ENCODE measurements at regions not wholly inside any gene's neighbourhood (a gene's known extent, or its start where the extent isn't known, plus 50 kb on each side); places are given as distances from the start of the nearest gene placed in this dataset.

DNA sequence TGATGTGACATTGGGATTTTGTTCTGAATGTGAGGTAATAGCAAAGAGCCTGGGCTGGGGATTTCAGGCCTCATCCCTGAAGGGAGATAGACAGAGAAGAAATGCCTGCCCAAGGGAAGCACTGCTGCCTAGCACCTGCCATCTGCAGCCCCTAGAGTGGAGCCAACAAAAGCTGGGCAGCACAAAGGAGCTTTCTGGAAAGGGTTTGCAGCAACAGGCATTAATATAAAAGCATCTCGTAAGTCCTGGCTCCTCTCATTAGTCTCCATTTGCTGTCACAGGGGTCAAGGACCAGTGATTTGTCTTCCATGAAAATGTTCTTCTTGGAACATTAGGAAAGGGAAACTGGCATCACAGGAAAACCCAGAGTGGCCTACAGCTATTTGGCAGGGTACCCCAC, 157.2 kb upstream of the SLC14A2 start:
- H3K36me3 Mint-ChIP-seq, result no peaks in the 10 kb centered on the region
- Histone ChIP-seq H3K9ac (ENCODE audit: insufficient read depth, low read length, poor library complexity, severe bottlenecking) (no peak overlapping the region), H3K27me3 (ENCODE audit: control insufficient read depth in 2 of 2, insufficient read depth in 2 of 2, low read length in 2 of 2) (no peaks in the 10 kb centered on the region), H2AFZ (ENCODE audit: insufficient read depth, low read depth, low read length, poor library complexity, severe bottlenecking) (no peak overlapping the region), H3K36me3 (replicated peaks in 1 of 2; ENCODE audit: control insufficient read depth in 1 of 2, insufficient read depth in 2 of 2, low read length in 2 of 2) (no peaks in the 10 kb centered on the region), H3K4me2 (replicated peaks; ENCODE audit: extremely low read depth, low read length, poor library complexity, severe bottlenecking) (no peak overlapping the region), H3K79me2 (ENCODE audit: insufficient read depth, low read length) (no peaks in the 10 kb centered on the region), H3K4me1 (ENCODE audit: control insufficient read depth in 1 of 2, insufficient read depth in 2 of 2, low read length in 2 of 2) (no peaks in the 10 kb centered on the region), H4K20me1 (ENCODE audit: insufficient read depth, low read length) (no peaks in the 10 kb centered on the region), H3K27ac (ENCODE audit: low read depth in 1 of 2, low read length in 2 of 2) (no peak overlapping the region), H3K9me3 (replicated peaks in 1 of 2; ENCODE audit: control insufficient read depth in 1 of 2, insufficient read depth in 1 of 2, low read length in 2 of 2) (no peaks in the 10 kb centered on the region), H3K4me3 (replicated peaks in 1 of 3; ENCODE audit: low read depth in 2 of 3, low read length in 3 of 3) (no peak overlapping the region)
- DNase-seq, result no peak
- no peak overlapping the region for H3K27ac Mint-ChIP-seq
- peaks cover 1 to 4% (median 1%) of the 10 kb centered on the region in 3 donors for H3K27me3 Mint-ChIP-seq (ENCODE audit: low read depth in 3 of 3)
- intact Hi-C loops (cut with micrococcal nuclease), result no loop called here
- no peaks in the 10 kb centered on the region for H3K9me3 Mint-ChIP-seq
- peaks cover 5% of the 10 kb centered on the region for H3K4me1 Mint-ChIP-seq
- H3K4me3 Mint-ChIP-seq, result no peak overlapping the region
- TF ChIP-seq, protein P1, sequence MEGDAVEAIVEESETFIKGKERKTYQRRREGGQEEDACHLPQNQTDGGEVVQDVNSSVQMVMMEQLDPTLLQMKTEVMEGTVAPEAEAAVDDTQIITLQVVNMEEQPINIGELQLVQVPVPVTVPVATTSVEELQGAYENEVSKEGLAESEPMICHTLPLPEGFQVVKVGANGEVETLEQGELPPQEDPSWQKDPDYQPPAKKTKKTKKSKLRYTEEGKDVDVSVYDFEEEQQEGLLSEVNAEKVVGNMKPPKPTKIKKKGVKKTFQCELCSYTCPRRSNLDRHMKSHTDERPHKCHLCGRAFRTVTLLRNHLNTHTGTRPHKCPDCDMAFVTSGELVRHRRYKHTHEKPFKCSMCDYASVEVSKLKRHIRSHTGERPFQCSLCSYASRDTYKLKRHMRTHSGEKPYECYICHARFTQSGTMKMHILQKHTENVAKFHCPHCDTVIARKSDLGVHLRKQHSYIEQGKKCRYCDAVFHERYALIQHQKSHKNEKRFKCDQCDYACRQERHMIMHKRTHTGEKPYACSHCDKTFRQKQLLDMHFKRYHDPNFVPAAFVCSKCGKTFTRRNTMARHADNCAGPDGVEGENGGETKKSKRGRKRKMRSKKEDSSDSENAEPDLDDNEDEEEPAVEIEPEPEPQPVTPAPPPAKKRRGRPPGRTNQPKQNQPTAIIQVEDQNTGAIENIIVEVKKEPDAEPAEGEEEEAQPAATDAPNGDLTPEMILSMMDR (IDR thresholded peaks at IDR 0.05), result no peak
- no CpG with 5 or more reads among the region's 1 CpG for WGBS (ENCODE audit: insufficient coverage)

DNA sequence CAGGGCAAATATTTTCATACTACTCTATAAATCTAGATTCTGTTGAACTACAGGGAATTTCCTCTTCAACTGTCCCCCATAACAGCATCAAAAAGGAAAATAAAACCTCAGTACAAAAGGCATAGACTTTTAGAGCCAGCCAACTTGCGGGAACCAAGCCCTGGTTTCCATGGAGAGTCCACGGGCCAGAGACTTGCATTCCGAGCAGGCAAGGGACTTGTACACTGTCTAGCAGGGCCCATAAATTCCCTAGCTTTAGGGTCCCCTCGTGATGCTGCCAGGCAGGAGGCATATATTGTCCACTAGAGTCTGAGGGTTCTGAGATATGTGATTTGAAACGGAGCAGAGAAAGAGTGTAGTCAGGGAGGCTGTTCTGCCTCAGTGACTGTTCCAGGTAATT, 153.1 kb upstream of the SLC14A2 start:
- Mint-ChIP-seq H3K27me3 (ENCODE audit: low read depth in 3 of 3) (peaks cover 0 to 4% (median 1%) of the 10 kb centered on the region in 3 donors), H3K4me1 (peaks cover 4% of the 10 kb centered on the region), H3K9me3 (peaks cover 0 to 2% (median 0%) of the 10 kb centered on the region in 7 donors), H3K27ac (no peak overlapping the region), H3K36me3 (no peaks in the 10 kb centered on the region), H3K4me3 (no peak overlapping the region)
- WGBS (ENCODE audit: insufficient coverage), result 93% methylated on average over 5 of the region's 5 CpGs
- Histone ChIP-seq H4K20me1 (ENCODE audit: insufficient read depth, low read length) (no peaks in the 10 kb centered on the region), H3K4me1 (ENCODE audit: control insufficient read depth in 1 of 2, insufficient read depth in 2 of 2, low read length in 2 of 2) (no peaks in the 10 kb centered on the region), H3K4me3 (replicated peaks in 1 of 3; ENCODE audit: low read depth in 2 of 3, low read length in 3 of 3) (no peak overlapping the region), H3K9ac (ENCODE audit: insufficient read depth, low read length, poor library complexity, severe bottlenecking) (no peak overlapping the region), H2AFZ (ENCODE audit: insufficient read depth, low read depth, low read length, poor library complexity, severe bottlenecking) (no peak overlapping the region), H3K4me2 (replicated peaks; ENCODE audit: extremely low read depth, low read length, poor library complexity, severe bottlenecking) (no peak overlapping the region), H3K27ac (ENCODE audit: low read depth in 1 of 2, low read length in 2 of 2) (no peak overlapping the region), H3K79me2 (ENCODE audit: insufficient read depth, low read length) (no peaks in the 10 kb centered on the region), H3K36me3 (replicated peaks in 1 of 2; ENCODE audit: control insufficient read depth in 1 of 2, insufficient read depth in 2 of 2, low read length in 2 of 2) (no peaks in the 10 kb centered on the region), H3K9me3 (replicated peaks in 1 of 2; ENCODE audit: control insufficient read depth in 1 of 2, insufficient read depth in 1 of 2, low read length in 2 of 2) (no peaks in the 10 kb centered on the region), H3K27me3 (ENCODE audit: control insufficient read depth in 2 of 2, insufficient read depth in 2 of 2, low read length in 2 of 2) (no peaks in the 10 kb centered on the region)
- DNase-seq, result no peak
- TF ChIP-seq, protein P1 (IDR thresholded peaks at IDR 0.05), result no peak
- intact Hi-C loops (cut with micrococcal nuclease), result no loop called here
